Panc1 (cell line): ENCODE measurements at regions not wholly inside any gene's neighbourhood (a gene's known extent, or its start where the extent isn't known, plus 50 kb on each side); places are given as distances from the start of the nearest gene placed in this dataset.

Experiments used
- ATAC-seq: fragments of 200-7000 bp; cut with Tn5 transposase; 2 replicates; pipeline ENCODE4 v1.9.1; 2020; ENCODE audit warnings: mild to moderate bottlenecking, moderate library complexity
- BruUV-seq: library from RNA; stranded (reverse); fragments of 400-500 nt; replicated peaks from 2 replicates; lab custom pipeline; 2021; lab: Mats Ljungman, UMichigan
- CTCF ChIA-PET: fragments of 300-600 bp; sonication (Branson Sonifier 250); formaldehyde crosslinking; loops from one replicate; lab custom pipeline; 2022; ENCODE audit warnings: antibody characterized with exemption; lab: Charles Lee
- POLR2A ChIA-PET: fragments of 300-600 bp; sonication (Branson Sonifier 250); formaldehyde crosslinking; loops from one replicate; lab custom pipeline; 2022; ENCODE audit warnings: antibody characterized with exemption; lab: Charles Lee
- DNase-seq: peaks from one replicate; pipeline ENCODE4 v3.0.0-alpha.2; 2010; ENCODE audit warnings: low read depth, low spot score
- H3K27ac ChIP-seq: 2 replicates; pipeline ENCODE4 v1.5.1; 2011; ENCODE audit warnings: mild to moderate bottlenecking, low read length, inconsistent platforms
- H3K27me3 ChIP-seq: fragments of 200-500 bp; sonication (Bioruptor generic); 2 replicates; pipeline ENCODE4 v1.6.0; 2014; ENCODE audit warnings: low read length, inconsistent platforms; ENCODE audit not compliant: control insufficient read depth, insufficient read depth
- H3K36me3 ChIP-seq: fragments of 200-500 bp; sonication (Bioruptor generic); 2 replicates; pipeline ENCODE4 v1.5.1; 2014; ENCODE audit warnings: inconsistent platforms, mild to moderate bottlenecking, low read length, moderate library complexity; ENCODE audit not compliant: control insufficient read depth, insufficient read depth
- H3K4me1 ChIP-seq: 2 replicates; pipeline ENCODE4 v1.5.1; 2011; ENCODE audit warnings: inconsistent platforms, mild to moderate bottlenecking, low read length, moderate library complexity; ENCODE audit not compliant: control insufficient read depth, insufficient read depth
- H3K4me3 ChIP-seq, 2 experiments: 2 replicates each; pipeline ENCODE4 v1.5.1; 2011 to 2012; ENCODE audit warnings: low read depth in 2 of 2, low read length in 2 of 2, mild to moderate bottlenecking in 2 of 2, inconsistent platforms in 1 of 2, moderate library complexity in 1 of 2
- H3K9me3 ChIP-seq: fragments of 200-500 bp; sonication (Bioruptor generic); 2 replicates; pipeline ENCODE4 v1.5.1; 2014; ENCODE audit warnings: low read depth, mild to moderate bottlenecking, inconsistent platforms, low read length, moderate library complexity; ENCODE audit not compliant: control insufficient read depth, insufficient read depth
- CTCF ChIP-seq: fragments of 450-650 bp; IDR thresholded peaks from 2 replicates; pipeline ENCODE4 v1.5.1; 2017; ENCODE audit warnings: mild to moderate bottlenecking
- POLR2AphosphoS5 ChIP-seq: IDR thresholded peaks from 2 replicates; pipeline ENCODE4 v1.6.1; 2012; ENCODE audit warnings: mild to moderate bottlenecking, low read depth, low read length, moderate library complexity
- SIN3A ChIP-seq: IDR thresholded peaks from 2 replicates; pipeline ENCODE4 v1.6.1; 2012; ENCODE audit warnings: low read depth, mild to moderate bottlenecking, low read length, moderate library complexity, borderline replicate concordance; ENCODE audit not compliant: insufficient read depth
- TCF7L2 ChIP-seq: IDR thresholded peaks from 2 replicates; pipeline ENCODE4 v1.6.1; 2011; ENCODE audit warnings: mild to moderate bottlenecking, low read depth, low read length, inconsistent platforms
- in situ Hi-C: cut with HindIII; loops from 2 replicates; pipeline ENCODE4 v1.10.0; 2016; ENCODE audit warnings: low sequenced_read_pairs, low pct_unique_long_range_greater_than_20kb
- intact Hi-C: fragments of 100-400 bp; cut with micrococcal nuclease; formaldehyde crosslinking; loops from one replicate; pipeline ENCODE4 v1.10.0; 2022; ENCODE audit not compliant: unreplicated experiment
- TF ChIP-seq, protein P1 (sequence below), 2 experiments: IDR thresholded peaks; 2 replicates each; pipeline ENCODE4 v1.6.1; 2011 to 2012; ENCODE audit warnings: low read depth in 2 of 2, control low read depth in 1 of 2, low read length in 1 of 2, mild to moderate bottlenecking in 1 of 2, moderate library complexity in 1 of 2; ENCODE audit not compliant: insufficient read depth in 1 of 2

- no peaks in the 10 kb centered on the region for H3K4me1 ChIP-seq
- in situ Hi-C loops, result no loop called here
- H3K27me3 ChIP-seq, result no peaks in the 10 kb centered on the region
- TF ChIP-seq TCF7L2, result no peak
- TF ChIP-seq SIN3A, result no peak
- TF ChIP-seq, protein P1, sequence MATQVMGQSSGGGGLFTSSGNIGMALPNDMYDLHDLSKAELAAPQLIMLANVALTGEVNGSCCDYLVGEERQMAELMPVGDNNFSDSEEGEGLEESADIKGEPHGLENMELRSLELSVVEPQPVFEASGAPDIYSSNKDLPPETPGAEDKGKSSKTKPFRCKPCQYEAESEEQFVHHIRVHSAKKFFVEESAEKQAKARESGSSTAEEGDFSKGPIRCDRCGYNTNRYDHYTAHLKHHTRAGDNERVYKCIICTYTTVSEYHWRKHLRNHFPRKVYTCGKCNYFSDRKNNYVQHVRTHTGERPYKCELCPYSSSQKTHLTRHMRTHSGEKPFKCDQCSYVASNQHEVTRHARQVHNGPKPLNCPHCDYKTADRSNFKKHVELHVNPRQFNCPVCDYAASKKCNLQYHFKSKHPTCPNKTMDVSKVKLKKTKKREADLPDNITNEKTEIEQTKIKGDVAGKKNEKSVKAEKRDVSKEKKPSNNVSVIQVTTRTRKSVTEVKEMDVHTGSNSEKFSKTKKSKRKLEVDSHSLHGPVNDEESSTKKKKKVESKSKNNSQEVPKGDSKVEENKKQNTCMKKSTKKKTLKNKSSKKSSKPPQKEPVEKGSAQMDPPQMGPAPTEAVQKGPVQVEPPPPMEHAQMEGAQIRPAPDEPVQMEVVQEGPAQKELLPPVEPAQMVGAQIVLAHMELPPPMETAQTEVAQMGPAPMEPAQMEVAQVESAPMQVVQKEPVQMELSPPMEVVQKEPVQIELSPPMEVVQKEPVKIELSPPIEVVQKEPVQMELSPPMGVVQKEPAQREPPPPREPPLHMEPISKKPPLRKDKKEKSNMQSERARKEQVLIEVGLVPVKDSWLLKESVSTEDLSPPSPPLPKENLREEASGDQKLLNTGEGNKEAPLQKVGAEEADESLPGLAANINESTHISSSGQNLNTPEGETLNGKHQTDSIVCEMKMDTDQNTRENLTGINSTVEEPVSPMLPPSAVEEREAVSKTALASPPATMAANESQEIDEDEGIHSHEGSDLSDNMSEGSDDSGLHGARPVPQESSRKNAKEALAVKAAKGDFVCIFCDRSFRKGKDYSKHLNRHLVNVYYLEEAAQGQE (IDR thresholded peaks at IDR 0.05; ENCODE audit: insufficient read depth in 1 of 2, low read depth in 2 of 2, low read length in 1 of 2), result no peak
- TF ChIP-seq CTCF, result no peak
- no peak for TF ChIP-seq POLR2AphosphoS5
- no peak overlapping the region for H3K4me3 ChIP-seq
- POLR2A ChIA-PET, result no interaction called here
- CTCF ChIA-PET, result no interaction called here
- intact Hi-C loops, result no loop called here
- ATAC-seq (no peak), DNase-seq (no peak)
- no peak overlapping the region for H3K27ac ChIP-seq
- no peaks in the 10 kb centered on the region for H3K36me3 ChIP-seq
- H3K9me3 ChIP-seq, result no peaks in the 10 kb centered on the region
- no TSS peak for BruUV-seq
These were observed 194.0 kb downstream of the ACTR3 start for GRCh38 chr2:114083717-114084387.

DNA sequence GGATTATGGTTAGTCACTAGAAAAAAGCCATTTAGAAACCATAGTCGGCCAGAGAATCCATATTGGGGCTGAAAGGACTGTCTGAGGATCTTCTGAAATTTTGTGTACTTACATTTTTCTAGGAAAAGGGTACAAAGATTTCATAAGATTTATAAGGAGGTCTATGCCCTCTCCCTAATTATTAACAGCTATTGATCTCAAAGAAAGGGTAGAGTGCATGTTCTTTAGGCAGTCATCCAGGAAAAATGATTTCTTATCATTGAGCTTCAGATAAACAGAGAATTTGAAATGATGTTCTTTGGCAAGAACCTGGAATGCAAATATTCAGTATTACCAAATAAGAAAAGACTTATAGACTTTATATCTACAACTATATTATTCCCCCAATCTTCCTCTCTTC is 195.3 kb downstream of the ACTR3 start:
- intact Hi-C loops (no loop called here), in situ Hi-C loops (no loop called here)
- no peak overlapping the region for H3K4me3 ChIP-seq
- no peak overlapping the region for H3K27ac ChIP-seq
- ATAC-seq (no peak), DNase-seq (no peak)
- no peaks in the 10 kb centered on the region for H3K4me1 ChIP-seq
- no TSS peak for BruUV-seq
- no peaks in the 10 kb centered on the region for H3K9me3 ChIP-seq
- POLR2A ChIA-PET, result no interaction called here
- no peaks in the 10 kb centered on the region for H3K36me3 ChIP-seq
- TF ChIP-seq TCF7L2 (no peak), CTCF (no peak), SIN3A (no peak), POLR2AphosphoS5 (no peak)
- TF ChIP-seq, protein P1 (IDR thresholded peaks at IDR 0.05; ENCODE audit: insufficient read depth in 1 of 2, low read depth in 2 of 2, low read length in 1 of 2), result no peak
- CTCF ChIA-PET, result no interaction called here
- H3K27me3 ChIP-seq, result no peaks in the 10 kb centered on the region
